ENCODE measurements at regions not wholly inside any gene's neighbourhood (a gene's known extent, or its start where the extent isn't known, plus 50 kb on each side); places are given as distances from the start of the nearest gene placed in this dataset.
"Not testable (repeated sequence)": the region's sequence is repeated elsewhere in the genome, so short reads cannot be mapped to it uniquely, and the experiment has no call there.

- H3K27me3 ChIP-seq (replicated peaks in 1 of 4; ENCODE audit: control extremely low read depth in 1 of 4, control insufficient read depth in 3 of 4, insufficient read depth in 4 of 4, low read length in 3 of 4); H3K4me2 ChIP-seq (replicated peaks; ENCODE audit: low read depth, low read length, poor library complexity, severe bottlenecking); intact Hi-C loops (cut with micrococcal nuclease); H3K79me2 ChIP-seq (ENCODE audit: control insufficient read depth, insufficient read depth, low read length); H3K9me3 Mint-ChIP-seq (ENCODE audit: insufficient read depth); H2AFZ ChIP-seq (ENCODE audit: insufficient read depth, low read depth, low read length, poor library complexity, severe bottlenecking); H4K20me1 ChIP-seq (ENCODE audit: control insufficient read depth, insufficient read depth, low read length, poor library complexity, severe bottlenecking); DNase-seq; H3K9ac ChIP-seq (ENCODE audit: low read length); POLR2A ChIA-PET; CTCF ChIA-PET; H3K27me3 Mint-ChIP-seq; H3K36me3 ChIP-seq (replicated peaks in 1 of 2; ENCODE audit: control extremely low read depth in 1 of 2, control insufficient read depth in 1 of 2, extremely low read depth in 1 of 2, insufficient read depth in 2 of 2, low read length in 1 of 2); H3K4me1 ChIP-seq (ENCODE audit: control insufficient read depth in 2 of 2, insufficient read depth in 2 of 2, low read length in 2 of 2); H3K4me3 ChIP-seq (ENCODE audit: control extremely low read depth in 1 of 5, extremely low read depth in 1 of 5, insufficient read depth in 1 of 5, low read depth in 2 of 5, low read length in 4 of 5); H3K9me3 ChIP-seq (ENCODE audit: control extremely low read depth in 1 of 3, control insufficient read depth in 2 of 3, insufficient read depth in 1 of 3, low read length in 2 of 3); H3K27ac ChIP-seq (ENCODE audit: low read length in 2 of 2): not testable (repeated sequence)
- peaks cover 23% of the 10 kb centered on the region for H3K4me1 Mint-ChIP-seq
- H3K27ac Mint-ChIP-seq: peak overlapping the region; percentile 81
- 60% methylated on average over 2 of the region's 6 CpGs for WGBS (ENCODE audit: insufficient coverage)
- ATAC-seq (ENCODE audit: low read depth): peak; percentile 29
- H3K4me3 Mint-ChIP-seq: peak overlapping the region; percentile 37
These were observed 829.7 kb downstream of the TMEM121 start for GRCh38 chr14:106355881-106356642.

- not testable (repeated sequence) for ATAC-seq (ENCODE audit: low read depth)
These were observed 830.2 kb downstream of the TMEM121 start for GRCh38 chr14:106356643-106356930.

More at GRCh38 chr14:106356643-106356930, 830.2 kb downstream of the TMEM121 start:
- H4K20me1 ChIP-seq (ENCODE audit: control insufficient read depth, insufficient read depth, low read length, poor library complexity, severe bottlenecking); POLR2A ChIA-PET; H3K4me2 ChIP-seq (replicated peaks; ENCODE audit: low read depth, low read length, poor library complexity, severe bottlenecking); H3K36me3 ChIP-seq (replicated peaks in 1 of 2; ENCODE audit: control extremely low read depth in 1 of 2, control insufficient read depth in 1 of 2, extremely low read depth in 1 of 2, insufficient read depth in 2 of 2, low read length in 1 of 2); H3K4me3 ChIP-seq (ENCODE audit: control extremely low read depth in 1 of 5, extremely low read depth in 1 of 5, insufficient read depth in 1 of 5, low read depth in 2 of 5, low read length in 4 of 5); intact Hi-C loops (cut with micrococcal nuclease); H3K4me1 ChIP-seq (ENCODE audit: control insufficient read depth in 2 of 2, insufficient read depth in 2 of 2, low read length in 2 of 2); H2AFZ ChIP-seq (ENCODE audit: insufficient read depth, low read depth, low read length, poor library complexity, severe bottlenecking); H3K79me2 ChIP-seq (ENCODE audit: control insufficient read depth, insufficient read depth, low read length); CTCF ChIA-PET; H3K27ac ChIP-seq (ENCODE audit: low read length in 2 of 2); H3K9ac ChIP-seq (ENCODE audit: low read length); H3K27me3 Mint-ChIP-seq; H3K9me3 Mint-ChIP-seq (ENCODE audit: insufficient read depth); H3K27me3 ChIP-seq (replicated peaks in 1 of 4; ENCODE audit: control extremely low read depth in 1 of 4, control insufficient read depth in 3 of 4, insufficient read depth in 4 of 4, low read length in 3 of 4); DNase-seq; H3K9me3 ChIP-seq (ENCODE audit: control extremely low read depth in 1 of 3, control insufficient read depth in 2 of 3, insufficient read depth in 1 of 3, low read length in 2 of 3): not testable (repeated sequence)
- no CpG with 5 or more reads among the region's 2 CpGs for WGBS (ENCODE audit: insufficient coverage)
- Mint-ChIP-seq H3K27ac (peak overlapping the region; percentile 81), H3K4me1 (peaks cover 23% of the 10 kb centered on the region), H3K4me3 (peak overlapping the region; percentile 37)
